GM21619 (cell line): ENCODE measurements at regions not wholly inside any gene's neighbourhood (a gene's known extent, or its start where the extent isn't known, plus 50 kb on each side); places are given as distances from the start of the nearest gene placed in this dataset.
"Not testable (repeated sequence)": the region's sequence is repeated elsewhere in the genome, so short reads cannot be mapped to it uniquely, and the experiment has no call there.

Experiments
- ATAC-seq: cut with Tn5 transposase; IDR thresholded peaks from one replicate; pipeline ENCODE4 v1.9.1; 2021; ENCODE audit not compliant: unreplicated experiment

- not testable (repeated sequence) for ATAC-seq
These were observed 79.5 kb upstream of the GSE1 start for GRCh38 chr16:85533593-85533992.

GRCh38 chr16:85534536-85535351 is 78.4 kb upstream of the GSE1 start:
- no peak for ATAC-seq

GRCh38 chr16:85535352-85536072 is 77.6 kb upstream of the GSE1 start:
- ATAC-seq: no peak

- no peak for ATAC-seq
These were observed 77.1 kb upstream of the GSE1 start for GRCh38 chr16:85536073-85536410.

- no peak for ATAC-seq
These were observed 76.5 kb upstream of the GSE1 start for GRCh38 chr16:85536411-85537330.

- no peak for ATAC-seq
These were observed 75.8 kb upstream of the GSE1 start for GRCh38 chr16:85537331-85537788.

- no peak for ATAC-seq
These were observed 75.2 kb upstream of the GSE1 start for GRCh38 chr16:85537795-85538401.

GRCh38 chr16:85539084-85539483 is 74.0 kb upstream of the GSE1 start:
- ATAC-seq: no peak

- ATAC-seq: no peak
These were observed 73.4 kb upstream of the GSE1 start for GRCh38 chr16:85539629-85540291.

- ATAC-seq: no peak
These were observed 71.9 kb upstream of the GSE1 start for GRCh38 chr16:85541181-85541580.

GRCh38 chr16:85541619-85541979 is 71.5 kb upstream of the GSE1 start:
- ATAC-seq: no peak

GRCh38 chr16:85541980-85542900 is 70.9 kb upstream of the GSE1 start:
- no peak for ATAC-seq

- no peak for ATAC-seq
These were observed 69.6 kb upstream of the GSE1 start for GRCh38 chr16:85543536-85543935.

- ATAC-seq: no peak
These were observed 69.1 kb upstream of the GSE1 start for GRCh38 chr16:85544016-85544415.

- ATAC-seq: no peak
These were observed 68.5 kb upstream of the GSE1 start for GRCh38 chr16:85544668-85545067.

GRCh38 chr16:85545227-85545818 is 67.8 kb upstream of the GSE1 start:
- no peak for ATAC-seq

- no peak for ATAC-seq
These were observed 66.3 kb upstream of the GSE1 start for GRCh38 chr16:85546585-85547447.

GRCh38 chr16:85548375-85548774 is 64.7 kb upstream of the GSE1 start:
- ATAC-seq: no peak
